ENCODE measurements at regions not wholly inside any gene's neighbourhood (a gene's known extent, or its start where the extent isn't known, plus 50 kb on each side); places are given as distances from the start of the nearest gene placed in this dataset.

DNA sequence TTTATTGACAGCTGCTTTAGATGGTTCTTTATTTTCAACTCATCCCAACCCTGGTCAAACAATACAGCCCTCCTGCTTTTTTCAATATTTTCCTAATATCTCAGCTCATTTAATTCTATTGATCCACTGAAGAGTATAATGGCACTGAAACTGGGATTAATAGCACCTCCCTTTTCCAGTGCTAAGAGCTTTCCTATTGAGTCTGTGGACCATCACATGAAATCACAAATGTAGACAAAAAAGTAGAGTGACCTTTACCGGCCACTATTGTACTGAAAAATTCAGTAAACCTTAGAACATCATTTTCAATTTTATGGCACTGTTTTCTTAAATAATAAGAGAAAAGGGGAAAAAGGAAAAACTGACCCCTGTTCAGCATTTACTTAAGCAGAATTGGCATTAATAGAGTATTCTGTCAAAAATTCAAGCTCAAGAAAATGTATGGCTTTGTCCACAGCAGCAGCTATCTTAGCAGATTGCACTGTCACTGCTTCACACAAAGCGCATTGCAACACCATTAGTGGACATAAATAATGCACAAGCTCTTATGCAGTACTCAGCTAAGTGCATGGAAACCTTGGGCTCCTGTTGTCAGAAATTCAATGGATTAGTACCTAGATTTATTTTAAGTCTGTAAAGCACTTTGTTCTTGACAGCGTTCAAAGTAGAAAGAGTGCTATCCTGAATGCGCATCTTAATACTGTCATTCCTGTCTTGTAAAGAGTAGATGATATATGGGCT lies 851.0 kb upstream of the KLHL1 start:
- TF ChIP-seq NFIC (IDR thresholded peaks at IDR 0.05; ENCODE audit: low read length) (no peak), HIVEP1 (CRISPR knock-in tag; IDR thresholded peaks at IDR 0.05) (no peak), TCF7 (IDR thresholded peaks at IDR 0.05; ENCODE audit: low read depth) (no peak), POLR2A (IDR thresholded peaks at IDR 0.05; ENCODE audit: insufficient read depth in 1 of 2, low read depth in 2 of 2, low read length in 2 of 2) (no peak), POLR2AphosphoS5 (IDR thresholded peaks at IDR 0.05; ENCODE audit: low read depth, low read length) (no peak), SUZ12 (IDR thresholded peaks at IDR 0.05; ENCODE audit: low read depth, low read length) (no peak), RFX1 (IDR thresholded peaks at IDR 0.05) (no peak), ZNF451 (CRISPR knock-in tag; IDR thresholded peaks at IDR 0.05) (no peak), ATF7 (IDR thresholded peaks at IDR 0.05) (no peak), ATF7 (CRISPR knock-in tag; IDR thresholded peaks at IDR 0.05) (no peak), SOX5 (CRISPR knock-in tag; IDR thresholded peaks at IDR 0.05; ENCODE audit: borderline replicate concordance) (no peak)
- TF ChIP-seq, protein P1, sequence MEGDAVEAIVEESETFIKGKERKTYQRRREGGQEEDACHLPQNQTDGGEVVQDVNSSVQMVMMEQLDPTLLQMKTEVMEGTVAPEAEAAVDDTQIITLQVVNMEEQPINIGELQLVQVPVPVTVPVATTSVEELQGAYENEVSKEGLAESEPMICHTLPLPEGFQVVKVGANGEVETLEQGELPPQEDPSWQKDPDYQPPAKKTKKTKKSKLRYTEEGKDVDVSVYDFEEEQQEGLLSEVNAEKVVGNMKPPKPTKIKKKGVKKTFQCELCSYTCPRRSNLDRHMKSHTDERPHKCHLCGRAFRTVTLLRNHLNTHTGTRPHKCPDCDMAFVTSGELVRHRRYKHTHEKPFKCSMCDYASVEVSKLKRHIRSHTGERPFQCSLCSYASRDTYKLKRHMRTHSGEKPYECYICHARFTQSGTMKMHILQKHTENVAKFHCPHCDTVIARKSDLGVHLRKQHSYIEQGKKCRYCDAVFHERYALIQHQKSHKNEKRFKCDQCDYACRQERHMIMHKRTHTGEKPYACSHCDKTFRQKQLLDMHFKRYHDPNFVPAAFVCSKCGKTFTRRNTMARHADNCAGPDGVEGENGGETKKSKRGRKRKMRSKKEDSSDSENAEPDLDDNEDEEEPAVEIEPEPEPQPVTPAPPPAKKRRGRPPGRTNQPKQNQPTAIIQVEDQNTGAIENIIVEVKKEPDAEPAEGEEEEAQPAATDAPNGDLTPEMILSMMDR (CRISPR knock-in tag; IDR thresholded peaks at IDR 0.05) = no peak
- TF ChIP-seq, protein P2, sequence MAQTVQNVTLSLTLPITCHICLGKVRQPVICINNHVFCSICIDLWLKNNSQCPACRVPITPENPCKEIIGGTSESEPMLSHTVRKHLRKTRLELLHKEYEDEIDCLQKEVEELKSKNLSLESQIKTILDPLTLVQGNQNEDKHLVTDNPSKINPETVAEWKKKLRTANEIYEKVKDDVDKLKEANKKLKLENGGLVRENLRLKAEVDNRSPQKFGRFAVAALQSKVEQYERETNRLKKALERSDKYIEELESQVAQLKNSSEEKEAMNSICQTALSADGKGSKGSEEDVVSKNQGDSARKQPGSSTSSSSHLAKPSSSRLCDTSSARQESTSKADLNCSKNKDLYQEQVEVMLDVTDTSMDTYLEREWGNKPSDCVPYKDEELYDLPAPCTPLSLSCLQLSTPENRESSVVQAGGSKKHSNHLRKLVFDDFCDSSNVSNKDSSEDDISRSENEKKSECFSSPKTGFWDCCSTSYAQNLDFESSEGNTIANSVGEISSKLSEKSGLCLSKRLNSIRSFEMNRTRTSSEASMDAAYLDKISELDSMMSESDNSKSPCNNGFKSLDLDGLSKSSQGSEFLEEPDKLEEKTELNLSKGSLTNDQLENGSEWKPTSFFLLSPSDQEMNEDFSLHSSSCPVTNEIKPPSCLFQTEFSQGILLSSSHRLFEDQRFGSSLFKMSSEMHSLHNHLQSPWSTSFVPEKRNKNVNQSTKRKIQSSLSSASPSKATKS (CRISPR knock-in tag; IDR thresholded peaks at IDR 0.05) = no peak
